GM21367 (cell line): ENCODE measurements at regions not wholly inside any gene's neighbourhood (a gene's known extent, or its start where the extent isn't known, plus 50 kb on each side); places are given as distances from the start of the nearest gene placed in this dataset.
"Not testable (repeated sequence)": the region's sequence is repeated elsewhere in the genome, so short reads cannot be mapped to it uniquely, and the experiment has no call there.

Experiments
- ATAC-seq: cut with Tn5 transposase; IDR thresholded peaks from one replicate; pipeline ENCODE4 v1.9.1; 2021; ENCODE audit not compliant: unreplicated experiment

DNA sequence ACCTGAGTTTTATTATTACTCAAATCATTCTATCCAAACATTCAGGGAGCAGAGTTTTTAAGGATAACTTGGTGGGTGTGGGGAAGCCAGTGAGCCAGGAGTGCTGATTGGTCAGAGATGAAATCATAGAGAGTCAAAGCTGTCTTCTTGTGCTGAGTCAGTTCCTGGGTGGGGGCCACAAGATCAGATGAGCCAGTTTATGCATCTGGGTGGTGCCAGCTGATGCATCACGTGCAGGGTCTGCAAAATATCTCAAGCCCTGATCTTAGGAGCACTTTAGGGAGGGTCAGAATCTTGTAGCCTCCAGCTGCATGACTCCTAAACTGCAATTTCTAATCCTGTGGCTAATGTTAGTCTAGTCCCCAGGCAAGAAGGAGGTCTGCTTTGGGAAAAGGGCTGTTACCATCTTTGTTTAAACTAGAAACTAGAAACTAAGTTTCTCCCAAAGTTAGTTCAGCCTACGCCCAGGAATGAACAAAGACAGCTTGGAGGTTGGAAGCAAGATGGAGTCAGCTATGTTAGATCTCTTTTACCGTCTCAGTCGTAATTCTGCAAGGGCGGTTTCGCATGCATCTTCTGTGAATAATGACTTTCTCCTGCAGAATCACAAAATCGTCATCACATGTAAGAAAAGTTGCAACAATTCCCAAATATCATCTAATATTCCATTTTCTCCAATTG, 97.5 kb downstream of the ZNF664 start:
- ATAC-seq: not testable (repeated sequence)

GRCh38 chr12:124071075-124071443, 98.0 kb downstream of the ZNF664 start:
- no peak for ATAC-seq

DNA sequence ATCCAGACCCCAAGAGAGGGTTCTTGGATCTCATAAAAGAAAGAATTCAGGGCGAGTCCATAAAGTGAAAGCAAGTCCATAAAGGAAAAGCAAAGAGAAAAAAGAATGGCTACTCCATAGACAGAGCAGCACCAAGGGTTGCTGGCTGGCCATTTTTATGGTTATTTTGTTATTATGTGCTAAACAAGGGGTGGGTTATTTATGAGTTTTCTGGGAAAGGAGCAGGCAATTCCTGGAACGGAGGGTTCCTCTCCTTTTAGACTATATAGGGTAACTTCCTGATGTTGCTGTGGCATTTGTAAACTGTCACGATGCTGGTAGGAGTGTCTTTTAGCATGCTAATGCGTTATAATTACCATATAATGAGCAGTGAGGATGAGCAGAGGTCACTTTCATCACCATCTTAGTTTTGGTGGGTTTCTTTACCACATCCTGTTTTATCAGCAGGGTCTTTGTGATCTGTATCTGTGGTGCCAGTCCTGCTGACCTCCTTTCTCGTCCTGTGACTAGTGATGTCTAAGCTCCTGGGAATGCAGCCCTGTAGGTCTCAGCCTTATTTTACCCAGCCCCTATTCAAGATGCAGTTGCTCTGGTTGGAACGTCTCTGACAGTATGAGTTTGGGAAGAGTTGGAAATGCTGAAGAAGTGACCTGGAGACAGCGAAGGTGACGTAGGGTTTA, 100.5 kb downstream of the ZNF664 start:
- no peak for ATAC-seq

- no peak for ATAC-seq
Observed at GRCh38 chr12:124075841-124076240, 102.8 kb downstream of the ZNF664 start.

GRCh38 chr12:124077701-124078100, 104.7 kb downstream of the ZNF664 start:
- ATAC-seq: no peak

DNA sequence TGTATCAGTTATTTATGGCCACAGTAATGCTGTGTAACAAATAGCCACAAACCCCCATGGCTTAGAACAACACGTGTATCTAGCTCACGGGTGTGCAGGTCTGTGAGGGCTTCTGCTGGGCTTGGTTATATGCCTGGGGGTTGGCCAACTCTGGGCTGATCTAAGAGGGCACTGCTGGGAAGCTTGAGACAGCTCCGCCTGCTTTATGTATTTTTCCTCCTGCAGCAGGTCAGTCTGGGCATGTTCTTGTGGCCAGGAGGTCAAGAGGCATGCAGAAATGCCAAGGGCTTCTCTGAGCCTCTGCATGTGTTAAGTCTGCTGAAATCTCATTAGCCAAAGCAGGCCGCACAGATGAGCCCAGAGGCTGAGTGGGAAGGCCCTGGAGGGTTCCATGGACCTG, 105.8 kb downstream of the ZNF664 start:
- no peak for ATAC-seq

- ATAC-seq: no peak
Observed at GRCh38 chr12:124080649-124081048, 107.6 kb downstream of the ZNF664 start.

DNA sequence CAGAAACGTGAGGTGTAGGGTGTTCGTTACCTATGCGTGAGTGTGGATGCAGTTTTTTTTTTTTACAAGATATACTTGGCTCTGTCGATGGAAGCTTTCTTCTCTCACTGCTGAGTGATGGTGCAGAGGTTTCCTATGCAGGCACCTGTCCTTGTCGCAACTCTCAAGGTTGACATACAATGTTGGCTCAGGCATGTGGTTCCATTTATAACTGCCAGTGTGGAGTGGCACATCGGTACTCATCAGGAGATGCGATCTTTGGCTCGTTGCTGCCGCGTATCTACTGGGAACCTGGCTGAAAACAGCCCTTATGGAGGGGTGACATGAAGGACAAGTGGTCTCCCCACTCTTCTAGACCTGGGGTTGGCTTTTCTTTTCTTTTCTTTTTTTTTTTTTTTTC, 109.0 kb downstream of the ZNF664 start:
- no peak for ATAC-seq

DNA sequence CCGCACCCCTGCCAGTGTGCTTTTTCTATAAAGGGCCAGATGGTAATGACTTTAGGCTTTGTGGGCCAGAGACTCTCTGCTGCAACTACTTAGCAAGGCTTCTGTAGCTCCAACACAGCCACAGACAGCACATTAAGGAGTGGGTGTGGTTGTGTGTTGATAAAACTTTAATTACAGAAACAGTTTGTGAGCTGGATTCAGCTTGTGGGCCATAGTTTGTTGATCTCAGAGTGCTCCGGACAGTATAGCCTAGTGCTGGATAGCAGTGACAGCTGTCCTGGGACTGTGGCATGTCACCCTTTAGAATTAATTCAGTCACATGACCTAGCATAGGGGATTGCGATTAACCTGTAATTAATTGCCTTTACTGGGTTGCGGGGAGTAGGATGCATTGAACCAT, 109.7 kb downstream of the ZNF664 start:
- no peak for ATAC-seq

DNA sequence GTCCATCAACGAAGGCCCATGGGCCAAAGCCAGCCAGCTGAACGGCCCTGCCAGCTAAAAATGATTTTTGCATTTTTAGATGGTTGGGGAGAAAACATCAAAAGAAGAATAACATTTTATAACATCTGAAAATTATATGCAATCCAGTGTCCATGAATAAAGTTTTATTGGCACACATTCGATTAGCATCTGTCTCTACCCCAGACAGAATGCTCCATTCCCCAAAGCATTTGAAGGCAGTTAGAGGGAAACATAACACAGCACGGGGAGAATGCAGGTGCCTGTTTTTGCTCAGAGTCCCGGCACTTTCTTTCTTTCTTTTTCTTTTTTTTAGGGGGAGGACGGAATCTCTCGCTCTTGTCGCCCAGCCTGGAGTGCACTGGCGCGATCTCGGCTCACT, 110.7 kb downstream of the ZNF664 start:
- no peak for ATAC-seq

DNA sequence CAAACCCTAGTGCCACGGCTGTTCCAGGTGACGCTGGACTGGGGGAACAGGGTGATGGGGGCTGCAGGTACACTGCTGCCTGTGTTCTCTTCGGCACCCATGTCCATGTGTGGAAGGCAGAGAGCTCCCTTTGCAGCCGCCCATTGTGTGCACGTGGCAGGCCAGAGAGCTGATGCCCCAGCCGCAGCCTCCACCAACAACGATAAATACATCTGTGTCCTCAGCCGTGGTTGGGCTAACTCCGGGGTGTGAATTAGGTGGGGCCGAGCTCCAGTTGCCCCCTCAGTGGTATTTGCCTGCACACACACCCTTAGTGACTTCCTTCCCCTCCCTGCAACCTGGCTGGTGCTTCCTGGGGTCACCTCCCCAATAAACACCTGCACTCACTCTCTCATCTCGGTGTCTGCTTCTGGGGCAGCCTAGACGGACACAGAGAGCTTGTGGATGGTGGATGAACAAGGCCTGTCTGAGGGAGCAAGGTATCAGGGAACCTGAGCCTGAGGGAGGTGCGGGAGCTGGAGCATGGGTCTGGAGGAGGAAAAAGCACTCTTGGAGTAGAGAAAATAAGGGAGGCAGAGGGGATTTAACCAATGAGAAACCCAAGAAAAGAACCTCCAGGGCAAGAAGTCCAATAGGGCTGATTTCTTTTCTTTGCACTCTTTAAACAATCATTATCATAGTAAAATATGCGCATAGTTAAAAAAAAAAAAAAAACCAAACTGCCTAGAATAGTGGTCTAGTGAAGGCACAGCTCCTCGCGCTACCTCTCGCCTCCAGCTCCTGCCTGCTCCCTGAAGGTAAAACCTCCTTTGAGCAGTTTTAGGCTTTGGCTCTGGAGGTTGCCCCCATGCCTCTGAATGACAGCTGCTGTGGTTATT, 112.6 kb downstream of the ZNF664 start:
- no peak for ATAC-seq

- no peak for ATAC-seq
Observed at GRCh38 chr12:124086299-124086898, 113.4 kb downstream of the ZNF664 start.

GRCh38 chr12:124087266-124088051, 114.4 kb downstream of the ZNF664 start:
- no peak for ATAC-seq

GRCh38 chr12:124088217-124088907, 115.3 kb downstream of the ZNF664 start:
- ATAC-seq: no peak

DNA sequence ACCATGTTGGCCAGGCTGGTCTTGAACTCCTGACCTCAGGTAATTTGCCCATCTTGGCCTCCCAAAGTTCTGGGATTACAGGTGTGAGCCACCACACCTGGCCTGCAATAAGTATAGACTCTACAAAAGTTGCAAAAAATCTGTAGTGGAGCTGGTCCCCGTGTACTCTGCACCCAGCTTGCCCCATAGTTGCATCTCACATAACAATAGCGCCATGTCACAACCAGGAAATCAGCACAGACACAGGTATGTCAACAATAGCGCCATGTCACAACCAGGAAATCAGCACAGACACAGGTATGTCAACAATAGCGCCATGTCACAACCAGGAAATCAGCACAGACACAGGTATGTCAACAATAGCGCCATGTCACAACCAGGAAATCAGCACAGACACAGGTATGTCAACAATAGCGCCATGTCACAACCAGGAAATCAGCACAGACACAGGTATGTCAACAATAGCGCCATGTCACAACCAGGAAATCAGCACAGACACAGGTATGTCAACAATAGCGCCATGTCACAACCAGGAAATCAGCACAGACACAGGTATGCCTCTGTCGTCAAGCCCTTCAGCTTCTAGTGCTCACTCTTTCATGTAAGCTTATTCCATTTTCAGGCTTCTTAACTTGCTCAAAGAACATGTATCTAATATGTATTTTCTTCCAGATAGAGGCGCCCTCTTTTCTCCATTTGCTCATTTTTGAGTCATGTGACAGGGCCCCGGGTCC, 116.3 kb downstream of the ZNF664 start:
- not testable (repeated sequence) for ATAC-seq

- ATAC-seq: no peak
Observed at GRCh38 chr12:124091835-124092234, 118.8 kb downstream of the ZNF664 start.

DNA sequence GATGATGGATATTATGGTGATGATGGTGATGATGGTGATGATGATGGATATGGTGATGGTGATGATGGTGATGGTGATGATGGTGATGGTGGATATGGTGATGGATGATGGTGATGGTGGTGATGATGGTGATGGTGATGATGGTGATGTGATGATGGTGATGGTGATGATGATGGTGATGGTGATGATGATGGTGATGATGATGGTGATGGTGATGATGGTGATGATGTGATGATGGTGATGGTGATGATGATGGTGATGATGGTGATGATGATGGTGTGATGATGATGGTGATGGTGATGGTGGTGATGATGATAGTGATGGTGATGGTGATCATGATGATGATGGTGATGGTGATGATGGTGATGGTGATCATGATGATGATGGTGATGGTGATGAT, 119.5 kb downstream of the ZNF664 start:
- ATAC-seq: not testable (repeated sequence)

DNA sequence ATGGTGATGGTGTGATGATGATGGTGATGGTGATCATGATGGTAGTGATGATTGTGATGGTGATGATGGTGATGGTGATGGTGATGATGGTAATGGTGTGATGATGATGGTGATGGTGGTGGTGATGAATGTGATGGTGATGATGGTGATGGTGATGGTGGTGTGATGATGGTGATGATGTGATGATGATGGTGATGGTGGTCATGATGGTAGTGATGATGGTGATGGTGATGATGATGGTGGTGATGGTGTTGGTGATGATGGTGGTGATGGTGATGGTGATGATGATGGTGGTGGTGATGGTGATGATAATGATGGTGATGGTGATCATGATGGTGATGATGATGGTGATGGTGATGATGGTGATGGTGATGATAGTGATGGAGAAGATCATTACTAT, 120.3 kb downstream of the ZNF664 start:
- ATAC-seq: no peak

DNA sequence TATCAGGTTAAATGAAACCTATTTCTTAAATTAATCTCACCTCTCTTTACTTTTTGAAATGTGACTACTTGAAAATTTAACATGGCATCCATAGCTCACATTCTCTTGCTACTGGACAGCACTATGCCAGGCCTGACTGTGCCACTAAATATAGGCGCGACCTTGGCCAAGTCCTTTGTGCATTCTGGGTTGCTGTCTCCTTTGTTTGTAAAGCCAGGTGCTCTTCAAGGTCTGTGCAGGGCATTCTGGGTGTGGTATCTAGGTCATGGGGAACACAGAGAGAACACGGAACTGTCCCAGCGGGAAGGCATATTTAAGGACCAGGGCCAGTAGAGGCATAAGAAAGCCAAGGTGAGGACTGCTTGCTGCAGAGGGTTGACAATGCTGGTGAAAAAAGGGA, 121.2 kb downstream of the ZNF664 start:
- ATAC-seq: no peak
